GM12864 (cell line): ENCODE measurements at regions not wholly inside any gene's neighbourhood (a gene's known extent, or its start where the extent isn't known, plus 50 kb on each side); places are given as distances from the start of the nearest gene placed in this dataset.

Experiments
- DNase-seq: peaks from one replicate; pipeline ENCODE4 v3.0.0-alpha.2; 2011; ENCODE audit warnings: low read depth
- H3K4me3 ChIP-seq: 2 replicates; pipeline ENCODE4 v1.5.1; 2011; ENCODE audit warnings: mild to moderate bottlenecking, low read depth, low read length, control low read depth
- CTCF ChIP-seq: IDR thresholded peaks from 2 replicates; pipeline ENCODE4 v1.5.1; 2011; ENCODE audit warnings: low read depth, mild to moderate bottlenecking, moderate library complexity, low read length, control low read depth, inconsistent platforms; ENCODE audit errors: missing control alignments

- DNase-seq, result no peak
- no peak overlapping the region for H3K4me3 ChIP-seq
- TF ChIP-seq CTCF, result no peak
Observed at GRCh38 chr6:8527818-8528217, 92.5 kb upstream of the SLC35B3 start.

GRCh38 chr6:8526624-8527023 lies 91.3 kb upstream of the SLC35B3 start:
- H3K4me3 ChIP-seq, result no peak overlapping the region
- no peak for DNase-seq
- TF ChIP-seq CTCF, result no peak

GRCh38 chr6:8525370-8525769 lies 90.0 kb upstream of the SLC35B3 start:
- DNase-seq, result no peak
- TF ChIP-seq CTCF, result no peak
- H3K4me3 ChIP-seq, result no peak overlapping the region

- no peak for TF ChIP-seq CTCF
- no peak for DNase-seq
- H3K4me3 ChIP-seq, result no peak overlapping the region
Observed at GRCh38 chr6:8513174-8513573, 77.8 kb upstream of the SLC35B3 start.

- no peak overlapping the region for H3K4me3 ChIP-seq
- TF ChIP-seq CTCF, result no peak
- no peak for DNase-seq
Observed at GRCh38 chr6:8507286-8507685, 71.9 kb upstream of the SLC35B3 start.

- H3K4me3 ChIP-seq, result no peak overlapping the region
- DNase-seq, result no peak
- TF ChIP-seq CTCF, result no peak
Observed at GRCh38 chr6:8506126-8506525, 70.8 kb upstream of the SLC35B3 start.

GRCh38 chr6:8499540-8499939 lies 64.2 kb upstream of the SLC35B3 start:
- DNase-seq, result no peak

More at GRCh38 chr6:8499540-8499939, 64.2 kb upstream of the SLC35B3 start:
- TF ChIP-seq CTCF, result no peak
- no peak overlapping the region for H3K4me3 ChIP-seq
